ENCODE measurements at regions not wholly inside any gene's neighbourhood (a gene's known extent, or its start where the extent isn't known, plus 50 kb on each side); places are given as distances from the start of the nearest gene placed in this dataset.

DNA sequence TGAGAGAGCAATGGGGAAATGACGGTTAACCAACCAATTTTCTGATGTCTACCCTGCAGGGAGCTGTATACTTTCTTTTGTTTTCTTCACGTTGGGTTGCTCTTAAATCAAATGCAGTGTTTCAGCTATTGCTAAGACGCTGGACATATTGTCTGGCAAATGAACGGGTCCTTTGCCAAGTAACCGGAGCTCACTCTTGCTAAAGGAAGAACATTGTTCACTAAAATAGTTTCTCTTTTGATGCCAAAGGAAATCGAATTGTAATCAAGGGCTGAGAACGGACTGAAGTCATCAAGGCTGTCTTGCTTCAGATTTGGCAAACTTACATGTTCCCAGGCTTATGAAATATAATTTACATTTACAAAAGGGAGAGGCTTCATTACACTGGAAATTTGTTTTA lies 142.3 kb upstream of the ARGLU1 start:
- DNase-seq (ENCODE audit: low spot score), result no peak

DNA sequence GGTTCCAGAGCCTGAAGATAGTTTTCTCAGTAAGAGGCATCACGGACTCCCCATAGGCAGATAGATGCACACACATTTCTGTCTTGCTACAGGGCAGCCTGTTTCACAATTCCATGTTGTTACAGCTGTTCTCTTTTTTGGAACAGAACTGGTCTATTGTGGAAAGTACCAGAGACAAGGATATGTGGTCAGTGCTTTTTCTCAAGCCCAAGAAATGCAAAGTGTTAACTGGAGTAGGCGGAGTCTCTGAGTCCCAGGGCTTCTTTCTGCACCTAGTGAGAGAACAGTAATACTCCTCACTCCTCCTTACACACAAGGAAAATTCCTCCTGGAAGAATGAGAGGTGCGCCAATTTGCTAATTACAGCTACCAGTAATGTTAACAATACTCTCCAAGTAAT lies 141.6 kb upstream of the ARGLU1 start:
- DNase-seq (ENCODE audit: low spot score), result no peak

DNA sequence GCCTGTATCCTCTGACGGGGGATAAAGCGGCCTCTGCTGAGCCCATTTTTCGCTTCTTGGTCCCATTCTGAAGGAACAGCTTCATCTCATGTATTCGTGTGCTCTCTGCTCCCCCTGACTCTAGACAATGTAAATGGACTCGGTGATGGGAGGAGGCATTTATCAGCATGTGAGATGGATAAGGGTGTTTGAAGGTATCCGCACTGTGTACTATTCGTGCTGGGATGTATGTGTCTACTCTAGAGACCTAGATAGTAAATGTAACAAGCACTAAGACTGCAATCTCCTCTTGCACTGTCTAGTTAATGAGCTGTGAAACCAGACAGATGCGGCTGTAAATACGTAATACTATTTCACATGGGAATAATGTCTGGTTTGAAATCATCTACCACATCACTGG lies 134.6 kb upstream of the ARGLU1 start:
- DNase-seq (ENCODE audit: low spot score), result no peak

DNA sequence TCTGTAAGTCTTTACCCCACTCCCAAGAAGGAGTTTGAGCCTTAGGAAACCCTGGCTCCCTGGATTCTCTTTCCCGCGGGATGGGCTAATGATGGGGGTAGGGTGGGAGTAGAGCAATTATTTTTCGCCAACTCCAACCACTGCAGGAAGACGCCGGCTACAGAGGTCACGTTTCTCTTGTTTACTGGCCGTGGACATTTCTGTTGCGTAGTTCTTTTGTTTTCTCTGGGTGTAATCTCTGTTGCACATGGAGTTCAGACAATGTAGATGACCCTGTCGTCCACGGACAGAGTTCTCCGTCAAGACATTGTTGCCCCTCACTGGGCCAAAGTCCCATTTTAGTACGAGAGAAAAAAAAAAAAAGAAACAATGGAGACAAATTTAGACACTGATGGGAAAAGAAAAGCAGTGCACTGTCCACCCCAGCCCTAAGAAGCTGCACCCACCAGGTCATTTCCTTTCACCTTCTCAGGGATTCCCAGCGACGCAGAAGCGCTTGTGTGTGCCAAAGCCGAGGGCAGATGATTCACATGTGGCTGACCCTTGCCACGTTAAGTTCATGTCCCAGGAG lies 133.9 kb upstream of the ARGLU1 start:
- DNase-seq (ENCODE audit: low spot score), result no peak

DNA sequence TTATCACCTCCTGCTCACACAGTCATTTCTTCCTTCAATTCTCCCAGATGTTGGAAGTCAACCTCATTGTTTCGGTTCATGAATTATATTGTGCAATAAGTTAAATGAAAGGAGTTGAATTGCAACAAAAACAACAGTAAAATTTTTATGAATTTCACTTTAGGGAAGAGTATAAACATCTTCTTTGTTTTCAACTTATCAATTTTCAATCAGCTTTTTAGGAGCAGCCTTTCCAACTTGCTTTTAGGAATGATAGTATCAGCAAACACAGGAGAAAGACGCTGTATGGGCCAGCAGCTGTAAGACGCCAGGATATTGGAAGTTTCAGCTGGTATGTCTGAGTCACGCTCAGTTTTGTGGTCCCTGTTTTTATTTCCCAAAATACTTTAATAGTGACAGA lies 132.5 kb upstream of the ARGLU1 start:
- no peak for DNase-seq (ENCODE audit: low spot score)

DNA sequence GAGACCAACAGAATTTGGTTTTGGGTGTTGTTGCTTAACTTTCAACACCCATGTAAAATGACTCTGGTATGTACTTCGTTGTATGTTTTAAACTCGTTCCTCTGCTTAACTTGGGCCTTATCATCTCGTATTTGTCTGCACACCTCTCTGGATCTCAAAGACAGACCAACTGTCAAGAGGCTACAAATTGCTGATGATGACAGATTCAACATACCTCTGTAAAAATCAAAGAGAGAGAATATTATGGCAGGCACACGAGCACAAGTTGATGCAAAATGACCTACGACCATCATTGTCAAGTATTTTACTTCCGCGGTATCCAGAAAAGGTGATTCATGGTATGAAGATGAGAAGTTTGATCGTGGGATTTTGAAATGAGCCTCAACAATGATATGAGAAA lies 132.1 kb upstream of the ARGLU1 start:
- no peak for DNase-seq (ENCODE audit: low spot score)

DNA sequence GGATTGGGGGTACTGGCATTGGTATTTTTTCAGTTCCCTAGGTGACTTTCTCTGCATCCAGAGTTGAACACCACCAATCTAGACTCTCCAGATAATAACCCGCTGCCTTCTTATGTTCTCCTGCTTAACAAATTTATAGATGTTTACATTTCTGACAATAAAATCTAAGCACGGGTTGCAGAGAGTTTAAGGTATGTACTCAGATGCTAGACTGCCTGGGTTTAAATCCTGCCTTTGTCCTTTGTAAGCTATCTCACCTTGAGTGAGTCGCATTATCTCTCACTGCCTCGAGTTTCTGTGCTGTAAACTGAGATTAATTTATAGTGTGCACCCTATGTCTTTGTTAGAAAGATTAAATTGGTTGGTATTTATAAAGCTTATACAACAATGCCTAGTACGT lies 131.4 kb upstream of the ARGLU1 start:
- DNase-seq (ENCODE audit: low spot score), result no peak

DNA sequence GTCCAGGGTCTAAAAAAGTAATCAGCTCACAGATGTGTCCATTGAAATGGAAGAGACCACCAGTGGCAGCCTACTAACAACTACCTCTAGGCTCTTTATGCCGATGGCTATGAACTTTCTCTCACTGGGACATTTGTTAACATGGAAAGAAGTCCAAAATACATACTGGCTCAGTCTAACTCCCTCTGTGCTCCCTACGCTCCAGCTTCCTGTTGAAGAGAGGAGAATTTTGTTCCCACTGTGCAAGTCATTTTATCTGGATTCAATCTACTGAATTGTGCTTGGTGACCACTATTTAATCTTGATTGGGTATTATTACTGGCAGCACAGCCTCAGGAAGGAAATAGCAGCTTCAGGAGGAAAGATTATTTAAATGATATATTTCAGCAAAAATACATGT lies 128.8 kb upstream of the ARGLU1 start:
- DNase-seq (ENCODE audit: low spot score), result no peak

DNA sequence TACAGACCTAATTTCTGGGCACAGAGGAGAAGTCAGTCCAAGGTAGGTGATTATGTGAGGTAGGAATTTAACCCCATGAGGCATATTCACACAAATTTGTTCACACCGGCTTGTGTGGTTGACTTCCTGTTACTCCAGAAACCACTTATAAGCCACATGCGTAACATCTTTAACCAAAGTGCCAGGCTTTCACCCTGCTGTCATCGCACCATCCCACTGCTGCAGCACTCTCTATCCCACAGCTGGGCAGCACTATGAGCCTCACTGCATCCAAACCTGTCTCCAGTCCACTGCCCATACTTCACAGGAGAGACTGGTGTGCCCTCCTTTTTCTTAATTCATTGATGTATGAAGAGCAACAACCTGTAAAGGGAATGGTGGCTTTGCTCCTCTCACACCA lies 128.2 kb upstream of the ARGLU1 start:
- no peak for DNase-seq (ENCODE audit: low spot score)

DNA sequence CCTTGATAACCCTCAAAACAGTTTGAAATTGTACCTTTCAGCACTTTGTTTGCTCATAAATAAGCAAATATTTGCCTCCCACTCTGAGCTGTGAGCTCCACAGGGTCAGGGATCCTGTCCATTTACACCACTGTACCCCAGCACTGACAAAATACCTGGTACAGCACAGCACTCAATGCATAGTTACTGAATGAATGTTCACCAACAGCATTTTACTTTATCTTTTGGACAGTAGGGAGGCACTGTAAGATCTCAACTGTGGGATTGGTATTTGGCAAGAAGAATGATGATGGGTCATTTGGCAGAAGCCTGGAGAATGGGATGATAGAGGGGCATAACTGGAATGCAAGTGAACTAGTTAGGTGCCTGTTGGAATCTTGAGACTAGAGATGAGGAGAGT lies 127.2 kb upstream of the ARGLU1 start:
- DNase-seq (ENCODE audit: low spot score), result no peak

DNA sequence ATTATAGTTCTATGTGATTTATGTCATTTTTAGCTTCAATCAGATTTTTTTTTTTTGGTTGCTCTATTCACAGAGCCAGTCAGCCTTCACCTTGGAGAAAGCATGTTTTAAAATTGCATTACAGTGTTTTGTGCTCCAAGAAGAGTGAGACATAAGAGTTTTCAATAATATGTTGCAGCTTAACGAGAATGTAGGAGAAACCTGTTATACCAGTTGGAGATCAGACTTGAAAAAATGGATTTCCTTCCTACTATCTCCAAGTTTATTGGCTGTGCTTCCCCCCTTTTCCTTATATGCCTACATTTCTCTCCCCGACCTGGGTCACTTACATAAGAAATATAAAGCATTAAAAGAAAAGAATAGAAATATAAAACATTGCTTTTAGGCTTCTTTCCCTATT lies 123.9 kb upstream of the ARGLU1 start:
- DNase-seq (ENCODE audit: low spot score), result no peak

DNA sequence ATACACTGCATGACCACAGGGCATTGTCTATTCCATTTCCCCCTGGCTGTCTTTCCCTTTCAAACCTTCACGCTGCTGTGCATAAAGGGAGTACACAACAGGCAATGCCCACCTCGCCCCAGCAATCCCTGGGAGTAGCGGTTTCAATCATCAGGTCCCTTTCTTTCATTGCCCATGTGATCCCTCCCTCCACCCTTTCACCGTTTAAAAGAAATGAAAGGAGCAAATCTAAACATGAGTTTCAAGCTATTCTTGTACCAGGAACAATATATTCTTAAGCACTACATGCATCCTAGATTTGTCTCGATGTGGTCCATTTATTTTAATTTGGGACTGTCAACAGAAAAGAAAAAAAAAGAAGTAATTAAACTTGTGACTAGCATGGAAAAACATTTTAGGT lies 123.4 kb upstream of the ARGLU1 start:
- no peak for DNase-seq (ENCODE audit: low spot score)

DNA sequence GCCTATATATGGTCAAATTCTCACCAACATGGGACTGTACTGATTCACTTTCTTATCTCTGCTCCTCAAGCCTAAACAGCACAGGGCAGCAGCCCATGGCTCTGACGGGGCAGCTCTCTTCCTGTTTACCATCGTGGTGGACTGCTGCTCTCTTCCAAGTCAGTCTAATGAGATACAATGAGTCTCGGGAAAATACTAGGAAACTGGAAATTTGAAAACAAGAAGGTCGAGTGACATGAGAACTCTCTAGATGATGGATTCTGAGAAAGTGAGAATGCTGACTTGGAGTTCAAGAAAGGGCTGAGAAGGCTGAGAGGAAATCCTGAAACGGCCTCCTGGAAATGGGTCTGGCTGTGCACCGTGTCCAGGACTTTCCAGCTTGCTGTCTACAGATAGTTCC lies 122.8 kb upstream of the ARGLU1 start:
- no peak for DNase-seq (ENCODE audit: low spot score)

DNA sequence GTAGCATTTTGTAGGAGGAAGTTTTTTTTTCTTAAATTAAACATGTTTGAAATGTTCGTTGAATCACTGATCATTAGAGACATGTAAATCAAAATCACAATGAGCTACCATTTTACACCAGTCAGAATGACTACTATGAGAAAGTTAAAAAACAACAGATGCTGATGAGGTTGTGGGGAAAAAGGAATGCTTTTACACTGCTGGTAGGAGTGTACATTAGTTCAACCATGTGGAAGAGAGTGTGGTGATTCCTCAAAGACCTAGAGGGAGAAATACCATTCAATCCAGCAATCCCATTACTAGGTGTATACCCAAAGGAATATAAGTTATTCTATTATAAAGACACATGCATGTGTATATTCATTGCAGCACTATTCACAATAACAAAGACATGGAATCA lies 122.0 kb upstream of the ARGLU1 start:
- no peak for DNase-seq (ENCODE audit: low spot score)

DNA sequence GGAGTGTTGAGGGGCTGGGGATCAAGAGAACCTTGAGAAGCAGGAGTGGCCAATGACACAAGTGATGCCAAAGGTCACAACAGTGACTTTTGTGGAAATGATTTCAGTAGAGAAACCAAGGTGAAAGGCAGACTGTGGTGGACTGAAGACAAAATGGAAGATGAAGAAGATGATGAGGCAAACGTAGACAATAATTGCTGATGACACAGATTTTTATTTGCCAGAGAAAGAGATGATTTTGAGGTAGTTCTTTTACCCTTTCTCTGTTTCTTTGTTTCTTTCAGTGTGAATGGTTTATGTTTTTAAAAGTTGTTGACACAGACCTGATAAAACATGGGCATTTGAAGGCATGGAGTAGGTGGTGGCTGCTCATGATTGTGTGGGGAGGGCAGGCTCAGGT lies 121.0 kb upstream of the ARGLU1 start:
- DNase-seq (ENCODE audit: low spot score), result no peak

DNA sequence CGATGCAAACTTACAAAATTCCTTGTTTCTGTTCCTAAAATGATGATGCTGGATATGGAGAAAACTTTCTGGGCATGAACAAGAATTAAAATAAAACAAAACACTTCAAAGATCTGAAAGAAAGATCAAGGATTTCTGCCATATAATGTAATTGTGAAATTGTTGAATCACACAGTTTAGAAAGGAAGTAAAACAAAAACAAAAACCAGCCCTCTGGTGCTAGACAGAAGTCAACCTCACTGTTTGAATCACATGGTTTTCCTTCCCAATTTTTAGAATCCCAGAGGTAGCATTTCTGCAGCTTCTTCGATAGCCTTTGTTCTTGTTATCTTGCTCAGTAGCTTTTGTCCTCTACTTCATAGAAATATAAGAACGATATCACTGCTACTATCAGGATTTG lies 118.2 kb upstream of the ARGLU1 start:
- DNase-seq (ENCODE audit: low spot score), result no peak

DNA sequence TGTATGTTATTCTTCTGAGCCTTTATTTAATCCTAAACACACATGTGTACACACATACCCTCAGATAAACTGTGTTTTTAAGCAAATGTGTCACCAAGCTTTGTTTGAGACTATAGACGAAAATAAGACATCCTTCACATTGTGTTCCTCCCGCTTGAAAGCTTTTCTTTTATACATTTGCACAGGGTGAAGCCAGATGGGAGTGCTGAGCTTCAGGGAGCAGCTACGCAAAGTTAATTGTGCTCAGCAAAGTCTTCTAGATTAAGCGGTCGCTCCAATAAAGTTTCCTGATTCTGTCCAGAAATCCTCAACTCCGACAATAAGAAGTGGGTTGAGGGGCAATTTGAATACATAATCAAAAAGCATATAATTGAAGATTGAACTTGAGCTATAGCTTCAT lies 117.2 kb upstream of the ARGLU1 start:
- no peak for DNase-seq (ENCODE audit: low spot score)

DNA sequence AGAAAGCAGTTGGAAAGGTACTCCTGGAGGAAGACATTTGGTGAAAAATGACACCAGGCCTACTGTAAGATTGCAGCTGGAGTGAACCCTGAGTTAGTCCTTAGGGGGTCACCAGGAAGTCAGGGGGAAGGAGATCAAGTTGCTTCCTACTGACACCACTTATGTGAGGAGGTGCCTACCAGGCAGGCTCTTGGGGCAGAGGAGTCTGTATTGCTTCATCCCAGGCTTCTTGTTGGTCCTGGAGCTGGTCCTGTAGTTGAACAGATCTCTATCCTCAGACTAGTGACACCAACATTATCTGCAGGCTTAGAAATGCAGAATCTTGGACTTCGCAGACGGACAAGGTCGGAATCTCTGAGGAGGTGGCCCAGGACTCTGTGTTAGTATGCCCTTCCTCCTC lies 116.0 kb upstream of the ARGLU1 start:
- DNase-seq (ENCODE audit: low spot score), result no peak

DNA sequence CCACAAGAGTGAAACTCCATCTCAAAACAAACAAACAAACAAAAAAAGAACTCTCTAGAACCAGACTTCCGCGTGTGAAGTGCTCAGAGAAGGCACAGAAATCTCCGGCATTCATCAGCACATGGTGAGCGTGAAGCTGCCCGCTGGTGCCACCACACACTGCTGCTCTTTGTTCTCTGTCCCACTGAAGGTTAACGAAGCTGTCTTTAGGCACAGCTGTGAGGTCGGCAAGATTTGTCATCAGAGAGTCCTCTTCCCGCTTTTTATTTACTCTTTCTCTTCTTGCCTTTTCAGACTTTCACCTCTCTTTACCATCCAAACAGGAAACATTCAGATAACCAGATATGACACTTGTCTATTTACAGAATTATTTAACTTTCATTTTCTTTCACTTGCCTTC lies 115.2 kb upstream of the ARGLU1 start:
- no peak for DNase-seq (ENCODE audit: low spot score)

DNA sequence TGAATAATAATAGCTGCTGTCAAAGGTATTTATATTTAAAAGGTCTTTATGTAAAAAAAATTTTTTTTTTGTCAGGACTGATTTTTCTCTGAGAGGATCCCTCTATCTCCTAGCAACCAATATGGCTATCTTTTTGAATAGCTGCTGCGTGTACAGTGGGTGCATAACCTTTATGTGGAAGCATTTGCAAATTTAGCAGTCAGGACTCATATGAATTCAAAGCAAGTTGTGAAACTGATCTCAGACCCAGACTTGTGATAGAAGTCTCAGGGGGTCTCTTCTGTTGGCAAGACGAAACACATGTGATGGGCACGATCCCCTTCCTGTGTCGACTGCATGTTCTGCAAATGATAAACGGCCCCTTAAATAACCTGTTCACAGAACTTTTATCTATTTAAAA lies 114.1 kb upstream of the ARGLU1 start:
- no peak for DNase-seq (ENCODE audit: low spot score)

DNA sequence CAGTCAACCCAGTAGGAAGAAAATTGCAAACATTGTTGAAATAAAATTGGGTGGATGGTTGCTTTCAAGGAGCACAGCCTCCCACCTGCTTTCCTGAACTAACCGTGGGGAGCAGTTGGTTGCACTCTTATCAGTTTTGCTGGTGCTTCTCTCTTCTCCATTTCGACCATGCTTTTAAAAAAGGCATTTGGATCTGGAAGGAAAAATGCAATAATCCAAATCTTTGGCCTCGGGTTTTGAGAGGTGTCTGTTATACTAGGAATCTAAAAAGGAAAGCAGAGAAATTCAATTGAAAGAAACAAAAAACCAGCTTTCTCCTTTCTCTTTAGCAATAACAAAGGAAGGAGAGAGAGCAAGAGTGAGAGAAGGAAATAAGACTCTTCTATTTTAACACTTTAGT lies 113.6 kb upstream of the ARGLU1 start:
- no peak for DNase-seq (ENCODE audit: low spot score)

DNA sequence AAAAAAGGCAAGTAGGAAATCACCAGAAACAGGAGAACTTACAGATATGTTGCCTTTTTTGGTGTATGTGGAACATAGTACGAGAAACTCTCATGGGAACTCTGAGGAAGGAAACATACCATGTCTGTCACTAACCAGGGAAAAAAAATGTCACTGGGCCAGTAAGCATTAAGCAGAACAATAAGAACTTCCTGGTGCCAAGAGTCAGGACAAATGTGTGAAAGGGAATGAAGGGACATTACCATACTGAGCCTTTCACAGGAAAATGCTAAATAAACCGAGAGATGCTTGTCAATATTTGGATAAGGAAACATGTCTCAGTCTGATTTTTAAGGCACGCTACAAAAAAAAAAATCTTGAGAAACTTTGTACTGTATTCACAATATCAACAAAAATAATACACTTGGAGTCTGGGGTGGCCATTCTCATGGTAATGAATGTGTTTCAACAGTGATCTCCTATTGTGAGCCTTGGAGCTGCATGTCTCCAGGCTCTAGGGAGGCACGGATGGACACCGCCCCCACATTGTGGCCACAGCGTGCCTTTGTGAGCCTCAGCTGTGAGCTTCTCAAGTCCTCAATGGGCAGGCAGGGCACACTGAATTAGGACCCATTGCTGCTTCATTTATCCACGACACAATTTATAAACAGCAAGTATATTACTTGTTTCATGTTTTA lies 113.0 kb upstream of the ARGLU1 start:
- DNase-seq (ENCODE audit: low spot score), result no peak

DNA sequence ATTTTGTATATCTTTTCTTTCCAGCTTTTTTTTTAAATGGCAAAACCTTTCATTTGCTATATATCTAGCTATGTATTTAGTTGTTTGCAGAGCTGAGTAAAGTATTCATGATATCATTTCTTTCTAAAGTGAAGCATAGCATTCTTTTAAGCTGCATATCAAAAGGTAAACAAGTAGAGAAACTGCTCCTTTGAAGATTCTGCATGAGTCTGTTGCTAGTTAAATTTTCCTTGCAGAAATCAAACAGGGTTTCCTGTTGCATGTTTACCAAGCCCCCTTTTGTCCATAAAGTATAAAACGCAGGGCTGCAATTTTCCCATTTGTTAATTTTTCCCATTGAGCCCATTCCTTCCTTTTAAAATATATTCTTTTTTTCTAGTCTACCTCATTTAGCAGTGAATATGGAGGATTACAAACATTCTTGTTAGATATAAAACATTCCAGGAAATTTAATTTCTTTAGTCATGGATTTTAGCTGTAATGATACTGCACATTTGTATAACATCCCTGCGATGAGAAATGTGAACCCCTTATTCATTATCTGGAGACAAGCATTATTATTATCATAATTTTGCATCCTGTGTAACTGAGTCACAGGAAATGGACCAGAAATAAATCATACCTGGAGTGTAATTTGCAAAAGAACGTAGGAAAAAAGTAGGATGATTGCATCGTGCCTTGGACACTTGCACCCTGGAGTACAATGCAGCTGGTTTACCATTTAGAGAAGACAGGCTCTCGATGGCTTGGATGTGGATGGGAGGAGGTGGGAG lies 110.9 kb upstream of the ARGLU1 start:
- DNase-seq (ENCODE audit: low spot score), result no peak

DNA sequence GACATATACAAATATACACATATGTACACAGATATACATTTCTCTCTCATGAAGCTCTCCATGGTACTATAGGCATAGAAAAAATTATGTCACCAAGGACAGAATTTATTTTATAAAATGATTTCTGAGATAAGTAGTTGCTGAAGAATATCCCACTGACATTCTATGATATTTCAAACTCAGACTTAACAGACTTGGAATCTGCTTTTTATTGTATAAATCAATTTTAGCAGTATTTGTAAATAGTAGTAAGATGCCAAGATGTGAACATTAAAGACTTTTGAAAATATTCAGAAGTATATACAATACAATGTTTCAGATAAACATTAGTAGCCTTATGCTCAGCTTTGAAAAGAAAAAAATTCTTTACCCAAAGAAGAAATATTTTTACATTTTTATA lies 107.4 kb upstream of the ARGLU1 start:
- no peak for DNase-seq (ENCODE audit: low spot score)
